Head of caudate nucleus (tissue), 42 donors: ENCODE measurements at regions not wholly inside any gene's neighbourhood (a gene's known extent, or its start where the extent isn't known, plus 50 kb on each side); places are given as distances from the start of the nearest gene placed in this dataset.

Source experiments
- DNase-seq, 42 donors: peaks; one replicate each; pipeline versions ENCODE4 v3.0.0 to v3.0.0-alpha.2; 2020 to 2021; ENCODE audit warnings: mixed read lengths in 7 of 42
- intact Hi-C: fragments of 100-400 bp; cut with DNase I; formaldehyde crosslinking; loops from one replicate; pipeline ENCODE4 v1.15.0; 2022

DNA sequence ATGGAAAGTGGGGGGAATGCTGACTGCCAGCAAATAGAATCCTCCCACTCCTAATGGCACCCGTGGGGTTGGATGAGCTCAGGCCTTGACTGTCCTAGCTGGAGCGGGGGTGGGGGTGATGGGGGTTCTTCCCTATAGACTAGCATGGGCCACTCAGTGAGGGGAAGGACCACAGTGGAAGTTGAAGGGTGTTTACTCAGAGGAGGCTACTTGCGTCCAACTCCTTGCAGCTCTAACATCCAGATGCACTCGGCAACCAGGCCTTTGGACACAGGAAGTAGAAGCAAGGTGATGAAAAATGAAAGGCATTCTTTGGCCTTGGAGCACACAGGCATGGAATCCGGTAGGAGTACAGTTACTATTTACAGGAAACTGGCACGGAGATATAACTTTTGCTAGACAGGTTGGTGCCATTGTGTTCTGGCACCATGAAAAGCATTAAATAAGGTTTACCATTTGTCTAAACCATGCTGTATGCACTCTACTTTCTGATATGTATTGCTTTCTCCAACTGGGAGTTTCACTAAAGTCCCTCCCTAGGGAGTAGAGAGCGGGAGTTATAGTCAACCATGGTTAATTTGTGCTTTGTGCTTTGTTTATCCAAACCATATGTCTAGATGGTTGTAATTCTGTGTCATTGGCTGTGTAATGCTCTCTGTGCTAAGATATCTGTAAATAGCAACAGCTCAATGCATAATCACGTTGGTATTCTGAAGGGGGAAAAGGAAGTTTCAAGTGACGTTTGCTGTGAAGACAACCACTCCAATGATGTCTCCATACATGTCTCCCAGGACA lies 125.3 kb downstream of the TSHZ3 start:
- DNase-seq, result no peak
- intact Hi-C loops, result no loop called here

DNA sequence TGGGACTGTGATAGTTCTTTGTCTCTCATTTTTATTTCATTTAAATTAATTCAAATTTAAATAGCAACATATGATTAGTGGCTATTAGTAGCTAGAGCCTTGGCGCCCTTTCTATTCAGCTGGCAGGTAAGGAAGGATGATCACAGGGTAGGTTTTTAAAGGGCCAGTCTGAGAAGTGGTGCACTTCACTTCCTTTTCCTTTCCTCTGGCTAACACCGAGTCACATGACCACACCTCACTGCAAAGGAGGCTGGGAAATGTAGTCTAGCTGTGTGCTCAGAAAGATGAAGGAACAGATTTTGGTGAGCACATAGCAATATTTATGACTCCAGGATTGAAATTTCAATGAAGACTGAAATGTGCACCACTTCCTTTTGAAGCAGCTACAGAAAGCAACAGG lies 128.7 kb downstream of the TSHZ3 start:
- DNase-seq, result no peak
- intact Hi-C loops, result no loop called here

DNA sequence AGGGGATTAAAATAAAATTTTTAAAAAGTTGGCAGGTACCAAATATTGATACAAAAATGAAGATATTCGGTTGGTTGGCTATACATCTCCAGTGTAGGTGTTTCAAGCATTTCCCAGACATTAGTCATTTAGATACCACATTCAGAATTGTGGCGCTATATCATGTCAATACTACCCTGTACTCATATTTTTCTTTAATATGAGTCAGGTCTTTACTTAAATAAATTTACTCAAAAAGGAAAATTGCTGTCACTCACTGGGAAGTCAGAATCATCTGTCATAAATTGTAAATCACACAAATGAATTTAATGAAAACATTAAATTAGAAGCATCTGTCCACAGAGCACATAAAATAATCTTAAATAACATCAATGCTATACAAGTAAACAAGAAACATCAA lies 134.2 kb downstream of the TSHZ3 start:
- DNase-seq, result no peak
- intact Hi-C loops, result no loop called here

DNA sequence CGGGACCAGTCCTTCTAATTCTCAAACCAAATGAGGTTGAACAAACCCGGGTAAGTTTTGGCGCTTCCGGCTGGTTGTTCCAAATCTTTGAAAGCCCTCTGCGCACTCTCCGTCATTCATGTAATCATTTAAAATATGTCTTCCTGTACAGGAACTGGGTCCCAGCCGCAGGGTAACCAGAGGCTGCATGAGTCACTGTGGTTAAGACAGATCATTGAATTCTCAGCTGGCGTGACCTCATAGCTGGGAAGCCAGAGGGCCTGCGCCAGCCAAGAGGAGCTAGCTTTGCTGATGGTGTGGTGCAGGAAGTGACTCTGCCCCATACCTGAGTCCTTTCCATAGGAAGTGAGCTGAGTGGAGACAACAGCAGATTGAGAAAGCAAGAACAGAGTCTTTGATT lies 135.2 kb downstream of the TSHZ3 start:
- intact Hi-C loops, result no loop called here
- DNase-seq, result peak in 9 of 42 donors; percentile 6 to 46 (median 17)

- no peak for DNase-seq
- intact Hi-C loops, result no loop called here
These were observed 138.1 kb downstream of the TSHZ3 start for GRCh38 chr19:31211088-31211487.

GRCh38 chr19:31205887-31206518 lies 143.2 kb downstream of the TSHZ3 start:
- intact Hi-C loops, result no loop called here
- DNase-seq, result no peak

GRCh38 chr19:31204115-31204514 lies 145.1 kb downstream of the TSHZ3 start:
- DNase-seq, result no peak
- intact Hi-C loops, result no loop called here

DNA sequence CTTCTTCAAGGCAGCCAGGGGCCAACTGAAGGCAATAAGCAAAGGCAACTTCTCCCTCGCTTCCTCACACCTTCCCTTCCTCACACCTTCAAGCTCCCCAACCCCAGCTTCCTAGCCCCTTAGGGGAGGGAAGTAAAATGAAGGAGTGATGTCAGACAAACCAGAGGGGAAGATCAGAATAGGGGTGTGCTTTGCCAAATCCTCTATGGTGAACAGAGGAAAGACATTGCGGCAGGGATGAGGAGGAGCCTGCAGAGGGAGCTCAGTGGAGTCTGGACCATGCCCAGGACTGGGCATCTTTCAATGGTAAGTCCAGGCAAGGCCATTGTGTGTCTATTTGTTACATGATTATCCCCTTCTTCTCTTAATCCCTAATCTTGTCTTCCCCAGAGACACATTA lies 164.0 kb downstream of the TSHZ3 start:
- DNase-seq, result no peak
- intact Hi-C loops, result no loop called here

DNA sequence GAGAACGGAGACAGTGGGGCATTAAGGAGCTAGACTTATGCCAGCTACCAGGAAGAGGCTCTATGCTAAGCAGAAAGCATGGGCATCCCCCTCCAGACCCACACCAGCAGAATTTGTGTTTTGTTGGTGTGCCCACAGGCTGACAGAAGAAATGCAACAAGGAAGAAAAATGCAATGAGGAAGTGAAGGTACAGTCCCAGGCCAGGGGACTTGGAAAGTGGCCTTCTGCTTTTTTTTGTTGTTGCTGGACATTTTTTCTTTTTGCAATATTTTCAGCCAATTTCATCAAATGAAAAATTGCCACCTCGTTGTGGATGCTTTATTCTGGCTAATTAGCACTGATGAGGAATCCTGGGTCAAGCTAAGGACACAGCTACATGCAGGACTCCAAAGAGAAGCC lies 167.7 kb downstream of the TSHZ3 start:
- intact Hi-C loops, result no loop called here
- DNase-seq, result no peak

GRCh38 chr19:31180907-31181306 lies 168.3 kb downstream of the TSHZ3 start:
- intact Hi-C loops, result no loop called here
- DNase-seq, result no peak

DNA sequence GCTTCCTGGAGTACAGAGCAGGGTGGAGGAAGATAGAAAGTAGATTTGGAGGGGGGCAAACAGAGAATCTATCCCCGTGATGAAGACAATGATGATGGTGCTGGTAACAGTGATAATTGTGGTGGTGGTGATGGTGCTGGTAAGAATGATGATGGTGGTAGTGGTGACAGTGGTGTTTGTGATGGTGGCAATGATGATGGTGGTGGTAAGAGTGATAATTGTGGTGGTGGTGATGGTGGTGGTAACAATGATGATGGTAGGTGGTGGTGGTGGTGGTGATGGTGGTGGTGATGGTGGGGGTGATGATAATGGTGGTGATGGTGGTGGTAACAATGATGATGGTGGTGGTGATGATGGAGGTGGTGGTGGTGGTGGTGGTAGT lies 169.8 kb downstream of the TSHZ3 start:
- intact Hi-C loops, result no loop called here
- no peak for DNase-seq

DNA sequence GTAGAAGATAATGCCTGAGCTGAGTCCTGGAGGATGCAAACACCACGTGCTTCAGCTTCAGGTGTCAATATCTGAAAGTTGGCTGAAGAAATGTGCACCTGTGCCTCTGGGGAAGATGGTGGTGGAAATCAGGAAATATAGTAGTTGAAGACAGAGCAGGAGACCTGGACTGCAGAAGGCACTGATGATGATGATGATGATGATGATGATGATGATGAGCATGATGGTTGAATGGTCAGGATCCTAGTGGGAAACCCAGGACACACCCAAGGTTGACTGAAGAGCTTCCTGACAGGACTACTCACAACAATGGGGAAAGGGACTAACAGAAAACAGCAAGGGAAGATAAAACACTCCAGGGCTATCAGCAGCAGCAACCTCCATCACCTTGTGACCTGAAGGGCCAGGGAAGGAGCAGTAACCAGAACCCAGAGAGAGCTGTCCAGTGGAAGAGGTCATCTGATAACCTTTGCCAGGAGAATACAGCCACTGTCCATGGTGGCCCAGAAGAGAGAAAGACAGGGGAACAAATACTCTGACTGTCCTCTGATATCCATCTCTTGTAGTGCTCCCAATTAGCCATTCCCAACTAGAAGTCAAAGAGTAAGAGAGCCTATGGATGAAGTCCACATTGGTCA lies 170.3 kb downstream of the TSHZ3 start:
- no peak for DNase-seq
- intact Hi-C loops, result no loop called here

GRCh38 chr19:31177246-31177645 lies 172.0 kb downstream of the TSHZ3 start:
- intact Hi-C loops, result no loop called here
- no peak for DNase-seq

DNA sequence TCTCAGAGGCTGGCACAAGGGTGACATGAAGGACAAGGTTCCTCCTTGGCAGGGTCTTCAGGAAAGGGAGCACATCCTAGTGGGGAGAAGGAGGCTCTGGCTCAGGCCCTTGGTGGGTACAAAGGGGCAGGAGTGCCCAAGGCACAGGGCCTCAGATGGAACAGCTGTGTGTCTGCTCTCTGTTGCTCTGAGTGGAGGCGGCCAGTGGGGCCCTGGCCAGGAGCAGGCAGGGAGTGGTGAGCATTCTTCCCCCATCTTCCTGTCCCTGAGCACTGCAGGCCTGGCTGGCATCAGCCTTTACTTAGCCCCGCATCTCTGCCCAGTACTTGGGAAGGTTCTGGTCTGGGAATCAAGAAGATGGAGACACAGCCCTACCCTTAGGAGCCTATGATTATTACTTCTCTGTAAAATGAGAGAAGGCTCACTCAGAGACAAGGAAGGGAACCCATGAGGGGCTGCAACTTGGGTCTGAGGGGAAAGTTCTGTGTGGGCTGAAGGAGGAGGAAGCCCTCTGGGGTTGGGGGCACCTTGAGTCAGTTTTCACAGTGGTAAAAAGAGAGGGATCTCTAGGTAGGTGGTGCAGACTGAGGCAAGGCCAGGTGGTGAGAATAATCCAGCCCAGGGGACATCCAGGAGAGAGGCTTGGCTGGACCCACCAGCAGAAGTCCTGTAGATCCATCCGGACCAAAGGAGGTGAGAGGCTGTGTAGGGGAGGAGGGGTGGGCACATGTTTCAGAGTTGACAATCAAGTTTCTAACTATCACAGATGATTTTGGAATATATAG lies 173.5 kb downstream of the TSHZ3 start:
- no peak for DNase-seq
- intact Hi-C loops, result no loop called here

GRCh38 chr19:31174948-31175347 lies 174.3 kb downstream of the TSHZ3 start:
- intact Hi-C loops, result no loop called here
- DNase-seq, result no peak

DNA sequence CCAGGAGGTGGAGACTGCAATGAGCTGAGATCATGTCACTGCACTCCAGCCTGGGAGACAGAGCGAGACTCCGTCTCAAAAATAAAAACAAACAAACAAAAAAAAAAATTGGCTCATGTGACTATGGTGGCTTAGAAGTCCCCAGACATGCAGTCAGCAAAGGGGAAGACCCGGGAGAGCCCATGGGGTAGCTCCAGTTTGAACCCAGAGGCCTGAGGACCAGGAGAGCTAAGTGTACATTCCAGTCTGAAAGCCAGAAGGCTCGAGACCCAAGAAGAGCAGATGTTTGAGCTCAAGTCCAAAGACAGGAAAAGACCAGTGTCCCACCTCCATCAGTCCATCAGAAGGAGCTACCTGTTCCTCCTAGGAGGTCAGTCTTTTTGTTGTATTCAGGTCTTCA lies 175.2 kb downstream of the TSHZ3 start:
- intact Hi-C loops, result no loop called here
- no peak for DNase-seq

DNA sequence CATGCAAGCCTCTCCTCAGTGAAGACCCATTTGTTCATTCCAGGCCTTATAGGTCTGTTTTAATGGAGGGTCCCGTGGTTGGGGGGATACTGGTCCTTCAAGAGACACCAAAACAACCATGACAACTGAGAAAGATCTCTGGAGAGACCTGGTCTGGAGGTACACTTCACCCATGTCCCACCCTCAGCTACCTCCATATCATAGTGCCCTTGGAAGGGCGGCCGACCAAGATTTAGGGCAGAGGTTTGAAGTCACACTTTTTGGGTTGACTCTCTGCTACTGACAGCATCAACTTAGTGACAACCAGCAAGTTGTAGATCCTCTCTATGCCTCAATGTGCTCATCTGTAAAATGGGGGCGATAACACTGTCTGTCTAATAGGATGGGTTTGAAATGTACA lies 177.3 kb downstream of the TSHZ3 start:
- DNase-seq, result peak in 2 of 42 donors; percentile 8 to 22
- intact Hi-C loops, result no loop called here

GRCh38 chr19:31170046-31170445 lies 179.2 kb downstream of the TSHZ3 start:
- peak in 2 of 42 donors; percentile 3 to 18 for DNase-seq
- intact Hi-C loops, result no loop called here

DNA sequence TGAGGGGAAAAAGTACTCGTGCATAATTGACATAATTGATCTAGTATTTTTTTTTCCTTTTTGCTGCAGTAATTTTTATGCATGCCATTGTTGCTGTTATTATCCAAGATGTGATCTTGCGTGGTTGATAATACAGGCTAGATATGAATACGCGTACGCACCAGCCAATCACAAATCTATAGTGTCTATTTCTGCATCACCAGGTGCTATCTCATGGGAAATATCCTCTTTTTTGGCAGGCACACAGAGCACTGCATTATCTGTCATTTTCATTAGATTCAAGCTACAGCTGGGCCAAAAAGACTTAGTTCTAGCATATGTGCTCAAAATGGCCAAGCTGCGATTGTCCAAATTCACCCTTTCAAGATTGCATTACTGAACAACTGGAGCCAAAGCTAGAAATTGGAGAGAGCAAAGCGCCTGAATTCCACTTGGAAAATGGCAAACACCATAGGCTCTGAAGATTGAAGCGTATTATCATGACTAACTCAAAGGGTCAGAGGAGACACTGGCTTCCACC lies 181.1 kb downstream of the TSHZ3 start:
- intact Hi-C loops, result no loop called here

GRCh38 chr19:31167690-31168089 lies 181.5 kb downstream of the TSHZ3 start:
- intact Hi-C loops, result no loop called here
- DNase-seq, result peak in 2 of 42 donors; percentile 28 to 29

More for the DNA sequence above, 181.1 kb downstream of the TSHZ3 start:
- peak in 2 of 42 donors; percentile 22 to 24 for DNase-seq
